ENCODE measurements at regions not wholly inside any gene's neighbourhood (a gene's known extent, or its start where the extent isn't known, plus 50 kb on each side); places are given as distances from the start of the nearest gene placed in this dataset.

- no peak overlapping the region for H3K27ac ChIP-seq (ENCODE audit: low read depth, low read length, poor library complexity, severe bottlenecking)
- TF ChIP-seq EZH2 (IDR thresholded peaks at IDR 0.05; ENCODE audit: borderline replicate concordance, low read depth, low read length, poor library complexity, severe bottlenecking) (no peak), CTCF (conservative IDR thresholded peaks at IDR 0.05; ENCODE audit: low read depth, low read length) (no peak)
- ChIA-PET POLR2A (ENCODE audit: low non-redundant PET) (no interaction called here), CTCF (no interaction called here)
- no peak for DNase-seq (ENCODE audit: low spot score)
- no peaks in the 10 kb centered on the region for H3K4me1 ChIP-seq (ENCODE audit: insufficient read depth, low read length, poor library complexity, severe bottlenecking)
- H3K9me3 ChIP-seq (ENCODE audit: low read depth, low read length, poor library complexity, severe bottlenecking), result no peaks in the 10 kb centered on the region
- H3K36me3 ChIP-seq (ENCODE audit: insufficient read depth, low read length, poor library complexity, severe bottlenecking), result no peaks in the 10 kb centered on the region
- H3K4me3 ChIP-seq (ENCODE audit: low read depth, low read length, poor library complexity, severe bottlenecking), result no peak overlapping the region
- intact Hi-C loops (cut with micrococcal nuclease; ENCODE audit: unreplicated experiment), result no loop called here
- no TSS peak for BruUV-seq (replicated peaks)
- H3K27me3 ChIP-seq (replicated peaks; ENCODE audit: insufficient read depth, low read depth, low read length, poor library complexity), result no peaks in the 10 kb centered on the region
Measured at GRCh38 chr4:66294638-66295037, 624.3 kb upstream of the EPHA5 start.

- intact Hi-C loops (cut with micrococcal nuclease; ENCODE audit: unreplicated experiment), result no loop called here
- BruUV-seq (replicated peaks), result no TSS peak
- H3K4me1 ChIP-seq (ENCODE audit: insufficient read depth, low read length, poor library complexity, severe bottlenecking), result no peaks in the 10 kb centered on the region
- H3K4me3 ChIP-seq (ENCODE audit: low read depth, low read length, poor library complexity, severe bottlenecking), result no peak overlapping the region
- no peak for DNase-seq (ENCODE audit: low spot score)
- TF ChIP-seq CTCF (conservative IDR thresholded peaks at IDR 0.05; ENCODE audit: low read depth, low read length), result no peak
- no peak for TF ChIP-seq EZH2 (IDR thresholded peaks at IDR 0.05; ENCODE audit: borderline replicate concordance, low read depth, low read length, poor library complexity, severe bottlenecking)
- H3K27me3 ChIP-seq (replicated peaks; ENCODE audit: insufficient read depth, low read depth, low read length, poor library complexity), result no peaks in the 10 kb centered on the region
- H3K27ac ChIP-seq (ENCODE audit: low read depth, low read length, poor library complexity, severe bottlenecking), result no peak overlapping the region
- no peaks in the 10 kb centered on the region for H3K9me3 ChIP-seq (ENCODE audit: low read depth, low read length, poor library complexity, severe bottlenecking)
- POLR2A ChIA-PET (ENCODE audit: low non-redundant PET), result no interaction called here
- CTCF ChIA-PET, result no interaction called here
- no peaks in the 10 kb centered on the region for H3K36me3 ChIP-seq (ENCODE audit: insufficient read depth, low read length, poor library complexity, severe bottlenecking)
Measured at GRCh38 chr4:66284991-66285451, 614.7 kb upstream of the EPHA5 start.

DNA sequence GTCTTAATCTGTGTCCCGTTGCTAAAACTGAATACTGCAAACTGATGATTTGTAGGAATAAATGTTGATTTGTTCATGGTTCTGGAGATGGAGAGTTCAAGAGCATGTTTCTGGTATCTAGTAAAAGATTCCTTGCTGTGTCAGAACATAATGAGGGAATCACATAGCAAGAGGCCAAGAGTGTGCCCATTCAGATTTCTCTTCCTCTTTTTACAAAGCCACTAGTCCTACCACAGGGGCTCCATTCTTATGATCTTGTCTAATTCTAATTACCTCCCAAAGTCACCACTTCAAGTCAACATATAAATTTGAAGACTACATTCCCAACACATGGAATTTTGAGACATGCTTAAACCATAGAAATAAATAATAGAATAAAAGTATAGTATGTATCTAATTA, 608.8 kb upstream of the EPHA5 start:
- Histone ChIP-seq H3K9me3 (ENCODE audit: low read depth, low read length, poor library complexity, severe bottlenecking) (no peaks in the 10 kb centered on the region), H3K27ac (ENCODE audit: low read depth, low read length, poor library complexity, severe bottlenecking) (no peak overlapping the region), H3K36me3 (ENCODE audit: insufficient read depth, low read length, poor library complexity, severe bottlenecking) (no peaks in the 10 kb centered on the region), H3K4me1 (ENCODE audit: insufficient read depth, low read length, poor library complexity, severe bottlenecking) (no peaks in the 10 kb centered on the region), H3K27me3 (replicated peaks; ENCODE audit: insufficient read depth, low read depth, low read length, poor library complexity) (no peaks in the 10 kb centered on the region), H3K4me3 (ENCODE audit: low read depth, low read length, poor library complexity, severe bottlenecking) (no peak overlapping the region)
- TF ChIP-seq EZH2 (IDR thresholded peaks at IDR 0.05; ENCODE audit: borderline replicate concordance, low read depth, low read length, poor library complexity, severe bottlenecking) (no peak), CTCF (conservative IDR thresholded peaks at IDR 0.05; ENCODE audit: low read depth, low read length) (no peak)
- BruUV-seq (replicated peaks), result no TSS peak
- ChIA-PET POLR2A (ENCODE audit: low non-redundant PET) (no interaction called here), CTCF (no interaction called here)
- intact Hi-C loops (cut with micrococcal nuclease; ENCODE audit: unreplicated experiment), result no loop called here
- no peak for DNase-seq (ENCODE audit: low spot score)
